Activated CD4-positive, alpha-beta T cell treated with anti-CD3 and anti-CD28 coated beads, Interleukin-2, amount 50 U/mL, for 24 hours (primary cell): ENCODE measurements at regions not wholly inside any gene's neighbourhood (a gene's known extent, or its start where the extent isn't known, plus 50 kb on each side); places are given as distances from the start of the nearest gene placed in this dataset.
"Not testable (repeated sequence)": the region's sequence is repeated elsewhere in the genome, so short reads cannot be mapped to it uniquely, and the experiment has no call there.

Experiments
- DNase-seq, 2 donors: peaks; one replicate each; pipeline ENCODE4 v3.0.0-alpha.2; 2020; ENCODE audit warnings: low read depth in 1 of 2, low spot score in 1 of 2

- no peak for DNase-seq
These were observed 286.3 kb upstream of the TMEFF2 start for GRCh38 chr2:192480984-192481383.

GRCh38 chr2:192473331-192473730, 278.6 kb upstream of the TMEFF2 start:
- DNase-seq = no peak

GRCh38 chr2:192471982-192472381, 277.2 kb upstream of the TMEFF2 start:
- DNase-seq = no peak

GRCh38 chr2:192469612-192470011, 274.9 kb upstream of the TMEFF2 start:
- no peak for DNase-seq

GRCh38 chr2:192467953-192468660, 273.4 kb upstream of the TMEFF2 start:
- DNase-seq = no peak

- no peak for DNase-seq
These were observed 270.4 kb upstream of the TMEFF2 start for GRCh38 chr2:192465141-192465540.

GRCh38 chr2:192459422-192459821, 264.7 kb upstream of the TMEFF2 start:
- DNase-seq = no peak

- DNase-seq = no peak
These were observed 254.1 kb upstream of the TMEFF2 start for GRCh38 chr2:192448881-192449280.

GRCh38 chr2:192444286-192444838, 249.6 kb upstream of the TMEFF2 start:
- no peak for DNase-seq

GRCh38 chr2:192443831-192444230, 249.1 kb upstream of the TMEFF2 start:
- DNase-seq = no peak

GRCh38 chr2:192438239-192438638, 243.5 kb upstream of the TMEFF2 start:
- DNase-seq = no peak

GRCh38 chr2:192437653-192438052, 242.9 kb upstream of the TMEFF2 start:
- no peak for DNase-seq

GRCh38 chr2:192424243-192424642, 229.5 kb upstream of the TMEFF2 start:
- DNase-seq = no peak

GRCh38 chr2:192419786-192420185, 225.1 kb upstream of the TMEFF2 start:
- no peak for DNase-seq

GRCh38 chr2:192416060-192416459, 221.3 kb upstream of the TMEFF2 start:
- no peak for DNase-seq

GRCh38 chr2:192414794-192415193, 220.1 kb upstream of the TMEFF2 start:
- DNase-seq = no peak

GRCh38 chr2:192413812-192414681, 219.3 kb upstream of the TMEFF2 start:
- DNase-seq = no peak

- not testable (repeated sequence) for DNase-seq
These were observed 218.1 kb upstream of the TMEFF2 start for GRCh38 chr2:192412866-192413265.

GRCh38 chr2:192412394-192412793, 217.7 kb upstream of the TMEFF2 start:
- DNase-seq = no peak

GRCh38 chr2:192411755-192412154, 217.0 kb upstream of the TMEFF2 start:
- DNase-seq = no peak

GRCh38 chr2:192410319-192410718, 215.6 kb upstream of the TMEFF2 start:
- DNase-seq = no peak

- no peak for DNase-seq
These were observed 213.0 kb upstream of the TMEFF2 start for GRCh38 chr2:192407692-192408091.
